Neural progenitor cell (in vitro differentiated cells): ENCODE measurements at regions not wholly inside any gene's neighbourhood (a gene's known extent, or its start where the extent isn't known, plus 50 kb on each side); places are given as distances from the start of the nearest gene placed in this dataset.

Experiments
- DNase-seq: peaks from one replicate; pipeline ENCODE4 v3.0.0-alpha.2; 2016; ENCODE audit warnings: low spot score
- H2AFZ ChIP-seq: fragments of 200-600 bp; sonication (generic); replicated peaks from 2 replicates; pipeline ENCODE4 v1.6.1; 2016; ENCODE audit warnings: antibody characterized with exemption
- H3F3A ChIP-seq: fragments of 200-600 bp; sonication (generic); 2 replicates; pipeline ENCODE4 v1.6.1; 2016; ENCODE audit warnings: antibody characterized with exemption, low read depth
- H3K27ac ChIP-seq: fragments of 200-600 bp; sonication (generic); 2 replicates; pipeline ENCODE4 v1.5.1; 2016; ENCODE audit warnings: mild to moderate bottlenecking
- H3K27me3 ChIP-seq: fragments of 200-600 bp; sonication (generic); 2 replicates; pipeline ENCODE4 v1.6.1; 2016; ENCODE audit warnings: mild to moderate bottlenecking, moderate library complexity
- H3K36me3 ChIP-seq: fragments of 200-600 bp; sonication (generic); 2 replicates; pipeline ENCODE4 v1.5.1; 2016
- H3K4me1 ChIP-seq: fragments of 200-600 bp; sonication (generic); 2 replicates; pipeline ENCODE4 v1.6.1; 2016; ENCODE audit warnings: mixed run types
- H3K4me2 ChIP-seq: fragments of 200-600 bp; sonication (generic); 2 replicates; pipeline ENCODE4 v1.6.1; 2016
- H3K4me3 ChIP-seq: fragments of 200-600 bp; sonication (generic); 2 replicates; pipeline ENCODE4 v1.5.1; 2016
- H3K79me2 ChIP-seq: fragments of 200-600 bp; sonication (generic); 2 replicates; pipeline ENCODE4 v1.6.1; 2016; ENCODE audit warnings: low read depth
- H3K9ac ChIP-seq: fragments of 200-600 bp; sonication (generic); 2 replicates; pipeline ENCODE4 v1.6.1; 2016
- H3K9me3 ChIP-seq: fragments of 200-600 bp; sonication (generic); 2 replicates; pipeline ENCODE4 v1.5.1; 2016; ENCODE audit warnings: low read depth
- H4K20me1 ChIP-seq: fragments of 200-600 bp; sonication (generic); 2 replicates; pipeline ENCODE4 v1.6.1; 2016; ENCODE audit warnings: low read depth
- H3K27ac Mint-ChIP-seq: 3 replicates; pipeline ENCODE4 v1.8.0; 2021; ENCODE audit warnings: mixed read lengths
- H3K27me3 Mint-ChIP-seq: 2 replicates; pipeline ENCODE4 v1.8.0; 2022; ENCODE audit warnings: low read depth, mild to moderate bottlenecking, inconsistent platforms, moderate library complexity, mixed read lengths; ENCODE audit not compliant: insufficient read depth
- H3K36me3 Mint-ChIP-seq: 3 replicates; pipeline ENCODE4 v1.8.0; 2021; ENCODE audit warnings: mixed read lengths
- H3K4me1 Mint-ChIP-seq: 3 replicates; pipeline ENCODE4 v1.8.0; 2021; ENCODE audit warnings: mixed read lengths
- H3K4me3 Mint-ChIP-seq: 3 replicates; pipeline ENCODE4 v1.8.0; 2021; ENCODE audit warnings: mild to moderate bottlenecking, moderate library complexity, mixed read lengths
- H3K9me3 Mint-ChIP-seq: 3 replicates; pipeline ENCODE4 v1.8.0; 2020; ENCODE audit warnings: mixed read lengths
- EZH2 ChIP-seq: fragments of 200-600 bp; sonication (generic); IDR thresholded peaks from 2 replicates; pipeline ENCODE4 v1.6.1; 2017; ENCODE audit warnings: antibody characterized with exemption, mild to moderate bottlenecking, moderate library complexity
- EZH2phosphoT487 ChIP-seq: fragments of 200-600 bp; sonication (generic); IDR thresholded peaks from 2 replicates; pipeline ENCODE4 v1.6.1; 2017; ENCODE audit warnings: antibody characterized with exemption
- TF ChIP-seq, protein P1 (sequence below): fragments of 200-600 bp; sonication (generic); IDR thresholded peaks from 2 replicates; pipeline ENCODE4 v1.5.1; 2017; ENCODE audit warnings: antibody characterized with exemption, mild to moderate bottlenecking

GRCh38 chr5:155239803-155240202 is 226.2 kb downstream of the KIF4B start:
- H3K27ac ChIP-seq: no peak overlapping the region
- no peak overlapping the region for H3K4me2 ChIP-seq
- H3K27me3 ChIP-seq: no peaks in the 10 kb centered on the region
- no peaks in the 10 kb centered on the region for H3F3A ChIP-seq
- Mint-ChIP-seq H3K9me3 (peaks cover 14% of the 10 kb centered on the region), H3K4me1 (peaks cover 16% of the 10 kb centered on the region), H3K4me3 (no peak overlapping the region), H3K36me3 (no peaks in the 10 kb centered on the region), H3K27ac (no peak overlapping the region), H3K27me3 (peaks cover 3% of the 10 kb centered on the region)
- H3K9me3 ChIP-seq: no peaks in the 10 kb centered on the region
- no peaks in the 10 kb centered on the region for H4K20me1 ChIP-seq
- no peaks in the 10 kb centered on the region for H3K79me2 ChIP-seq
- no peaks in the 10 kb centered on the region for H3K4me1 ChIP-seq
- TF ChIP-seq EZH2 (no peak), EZH2phosphoT487 (no peak)
- TF ChIP-seq, protein P1, sequence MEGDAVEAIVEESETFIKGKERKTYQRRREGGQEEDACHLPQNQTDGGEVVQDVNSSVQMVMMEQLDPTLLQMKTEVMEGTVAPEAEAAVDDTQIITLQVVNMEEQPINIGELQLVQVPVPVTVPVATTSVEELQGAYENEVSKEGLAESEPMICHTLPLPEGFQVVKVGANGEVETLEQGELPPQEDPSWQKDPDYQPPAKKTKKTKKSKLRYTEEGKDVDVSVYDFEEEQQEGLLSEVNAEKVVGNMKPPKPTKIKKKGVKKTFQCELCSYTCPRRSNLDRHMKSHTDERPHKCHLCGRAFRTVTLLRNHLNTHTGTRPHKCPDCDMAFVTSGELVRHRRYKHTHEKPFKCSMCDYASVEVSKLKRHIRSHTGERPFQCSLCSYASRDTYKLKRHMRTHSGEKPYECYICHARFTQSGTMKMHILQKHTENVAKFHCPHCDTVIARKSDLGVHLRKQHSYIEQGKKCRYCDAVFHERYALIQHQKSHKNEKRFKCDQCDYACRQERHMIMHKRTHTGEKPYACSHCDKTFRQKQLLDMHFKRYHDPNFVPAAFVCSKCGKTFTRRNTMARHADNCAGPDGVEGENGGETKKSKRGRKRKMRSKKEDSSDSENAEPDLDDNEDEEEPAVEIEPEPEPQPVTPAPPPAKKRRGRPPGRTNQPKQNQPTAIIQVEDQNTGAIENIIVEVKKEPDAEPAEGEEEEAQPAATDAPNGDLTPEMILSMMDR: no peak
- no peak for DNase-seq
- no peaks in the 10 kb centered on the region for H3K36me3 ChIP-seq
- H3K9ac ChIP-seq: no peak overlapping the region
- H2AFZ ChIP-seq: no peak overlapping the region
- no peak overlapping the region for H3K4me3 ChIP-seq

DNA sequence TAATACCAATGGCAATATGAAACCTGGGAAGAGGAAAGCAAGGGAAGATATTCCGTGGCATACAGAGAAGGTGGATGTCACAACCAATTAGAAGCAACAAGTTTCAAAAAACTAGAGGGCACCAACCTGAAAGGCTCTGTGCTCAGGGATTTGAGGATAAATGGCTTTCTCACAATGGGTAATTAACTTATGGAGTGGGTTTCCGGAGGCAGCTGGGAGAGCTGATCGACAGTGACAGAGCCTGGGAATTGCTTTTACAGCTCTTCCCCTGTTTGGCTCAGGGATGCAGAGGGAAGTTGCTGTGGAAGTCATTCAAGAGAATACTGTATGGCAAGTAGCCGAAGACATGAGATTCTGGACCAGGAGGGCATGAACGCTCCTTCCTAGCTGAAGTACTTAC is 237.0 kb downstream of the KIF4B start:
- Histone ChIP-seq H3K4me2 (peak overlapping the region; percentile 58), H3K9ac (no peak overlapping the region), H3K9me3 (no peaks in the 10 kb centered on the region), H3K27ac (no peak overlapping the region), H4K20me1 (no peaks in the 10 kb centered on the region), H3K36me3 (no peaks in the 10 kb centered on the region), H3K79me2 (no peaks in the 10 kb centered on the region), H2AFZ (no peak overlapping the region), H3F3A (peaks cover 9% of the 10 kb centered on the region), H3K4me1 (peaks cover 17% of the 10 kb centered on the region), H3K4me3 (no peak overlapping the region), H3K27me3 (no peaks in the 10 kb centered on the region)
- H3K27me3 Mint-ChIP-seq: no peaks in the 10 kb centered on the region
- no peak overlapping the region for H3K4me3 Mint-ChIP-seq
- no peaks in the 10 kb centered on the region for H3K9me3 Mint-ChIP-seq
- peaks cover 1% of the 10 kb centered on the region for H3K36me3 Mint-ChIP-seq
- TF ChIP-seq, protein P1: no peak
- TF ChIP-seq EZH2phosphoT487: peak; percentile 30
- H3K27ac Mint-ChIP-seq: no peak overlapping the region
- peak; percentile 76 for DNase-seq
- no peaks in the 10 kb centered on the region for H3K4me1 Mint-ChIP-seq

- Histone ChIP-seq H3K79me2 (no peaks in the 10 kb centered on the region), H3K9me3 (no peaks in the 10 kb centered on the region), H3K36me3 (no peaks in the 10 kb centered on the region), H3K4me3 (no peak overlapping the region), H3F3A (peaks cover 9% of the 10 kb centered on the region), H4K20me1 (no peaks in the 10 kb centered on the region), H3K9ac (no peak overlapping the region), H3K27ac (no peak overlapping the region), H3K4me2 (no peak overlapping the region), H3K4me1 (peaks cover 17% of the 10 kb centered on the region), H2AFZ (no peak overlapping the region), H3K27me3 (no peaks in the 10 kb centered on the region)
- Mint-ChIP-seq H3K27ac (no peak overlapping the region), H3K27me3 (no peaks in the 10 kb centered on the region), H3K9me3 (no peaks in the 10 kb centered on the region), H3K4me1 (no peaks in the 10 kb centered on the region), H3K36me3 (peaks cover 1% of the 10 kb centered on the region), H3K4me3 (no peak overlapping the region)
- no peak for DNase-seq
- TF ChIP-seq EZH2phosphoT487 (no peak), EZH2 (no peak)
- TF ChIP-seq, protein P1: no peak
These were observed 238.5 kb downstream of the KIF4B start for GRCh38 chr5:155252025-155252424.
